Suppressor macrophage treated with lipopolysaccharide for 4 hours (primary cell): ENCODE measurements at regions not wholly inside any gene's neighbourhood (a gene's known extent, or its start where the extent isn't known, plus 50 kb on each side); places are given as distances from the start of the nearest gene placed in this dataset.

Experiments
- DNase-seq: peaks from one replicate; pipeline ENCODE4 v3.0.0-alpha.2; 2020

GRCh38 chr11:44498089-44498871 is 67.2 kb upstream of the CD82 start:
- DNase-seq, result no peak

- DNase-seq, result no peak
Measured at GRCh38 chr11:44502506-44502905, 63.0 kb upstream of the CD82 start.

- no peak for DNase-seq
Measured at GRCh38 chr11:44505581-44506054, 59.8 kb upstream of the CD82 start.

GRCh38 chr11:44506375-44507016 is 59.0 kb upstream of the CD82 start:
- DNase-seq, result no peak

- no peak for DNase-seq
Measured at GRCh38 chr11:44507491-44507890, 58.0 kb upstream of the CD82 start.

GRCh38 chr11:44507896-44508445 is 57.5 kb upstream of the CD82 start:
- no peak for DNase-seq

GRCh38 chr11:44509296-44509695 is 56.2 kb upstream of the CD82 start:
- no peak for DNase-seq

- DNase-seq, result no peak
Measured at GRCh38 chr11:44510372-44510771, 55.1 kb upstream of the CD82 start.

GRCh38 chr11:44512818-44513217 is 52.6 kb upstream of the CD82 start:
- no peak for DNase-seq

- no peak for DNase-seq
Measured at GRCh38 chr11:44515048-44515447, 50.4 kb upstream of the CD82 start.
